ENCODE measurements at regions not wholly inside any gene's neighbourhood (a gene's known extent, or its start where the extent isn't known, plus 50 kb on each side); places are given as distances from the start of the nearest gene placed in this dataset.

DNA sequence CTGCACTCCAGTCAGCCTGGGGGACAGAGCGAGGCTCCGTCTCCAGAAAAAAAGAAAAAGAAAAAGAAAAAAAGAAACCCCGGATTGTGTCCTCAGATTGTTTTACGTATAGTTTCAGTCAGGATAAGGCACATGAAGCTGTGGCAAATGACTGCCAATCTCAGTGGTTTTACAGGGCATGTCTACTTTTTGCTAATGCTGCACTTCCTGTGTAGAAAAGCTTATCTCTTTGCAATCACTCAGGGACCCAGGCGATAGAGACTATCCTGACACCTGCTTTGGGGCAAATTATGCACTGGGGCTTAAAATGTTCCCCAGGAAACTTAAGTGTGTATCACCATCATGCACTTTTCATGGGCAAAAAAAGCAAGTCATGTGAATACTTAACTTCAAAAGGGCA is 103.7 kb upstream of the MEIS1 start:
- Histone ChIP-seq H3K4me3 (ENCODE audit: low read depth, low read length, poor library complexity, severe bottlenecking) (no peak overlapping the region), H3K27ac (ENCODE audit: low read depth, low read length, poor library complexity, severe bottlenecking) (no peak overlapping the region), H3K9me3 (ENCODE audit: low read depth, low read length, poor library complexity, severe bottlenecking) (no peaks in the 10 kb centered on the region), H3K27me3 (replicated peaks; ENCODE audit: insufficient read depth, low read depth, low read length, poor library complexity) (no peaks in the 10 kb centered on the region), H3K36me3 (ENCODE audit: insufficient read depth, low read length, poor library complexity, severe bottlenecking) (no peaks in the 10 kb centered on the region), H3K4me1 (ENCODE audit: insufficient read depth, low read length, poor library complexity, severe bottlenecking) (peaks cover 19% of the 10 kb centered on the region)
- TF ChIP-seq, protein P1, sequence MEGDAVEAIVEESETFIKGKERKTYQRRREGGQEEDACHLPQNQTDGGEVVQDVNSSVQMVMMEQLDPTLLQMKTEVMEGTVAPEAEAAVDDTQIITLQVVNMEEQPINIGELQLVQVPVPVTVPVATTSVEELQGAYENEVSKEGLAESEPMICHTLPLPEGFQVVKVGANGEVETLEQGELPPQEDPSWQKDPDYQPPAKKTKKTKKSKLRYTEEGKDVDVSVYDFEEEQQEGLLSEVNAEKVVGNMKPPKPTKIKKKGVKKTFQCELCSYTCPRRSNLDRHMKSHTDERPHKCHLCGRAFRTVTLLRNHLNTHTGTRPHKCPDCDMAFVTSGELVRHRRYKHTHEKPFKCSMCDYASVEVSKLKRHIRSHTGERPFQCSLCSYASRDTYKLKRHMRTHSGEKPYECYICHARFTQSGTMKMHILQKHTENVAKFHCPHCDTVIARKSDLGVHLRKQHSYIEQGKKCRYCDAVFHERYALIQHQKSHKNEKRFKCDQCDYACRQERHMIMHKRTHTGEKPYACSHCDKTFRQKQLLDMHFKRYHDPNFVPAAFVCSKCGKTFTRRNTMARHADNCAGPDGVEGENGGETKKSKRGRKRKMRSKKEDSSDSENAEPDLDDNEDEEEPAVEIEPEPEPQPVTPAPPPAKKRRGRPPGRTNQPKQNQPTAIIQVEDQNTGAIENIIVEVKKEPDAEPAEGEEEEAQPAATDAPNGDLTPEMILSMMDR (conservative IDR thresholded peaks at IDR 0.05; ENCODE audit: low read depth, low read length) = no peak
- TF ChIP-seq EZH2 (IDR thresholded peaks at IDR 0.05; ENCODE audit: borderline replicate concordance, low read depth, low read length, poor library complexity, severe bottlenecking) = no peak
- BruUV-seq (replicated peaks) = no TSS peak
- CTCF ChIA-PET = no interaction called here
- POLR2A ChIA-PET (ENCODE audit: low non-redundant PET) = no interaction called here
- no peak for DNase-seq (ENCODE audit: low spot score)
- intact Hi-C loops (cut with micrococcal nuclease; ENCODE audit: unreplicated experiment) = no loop called here

DNA sequence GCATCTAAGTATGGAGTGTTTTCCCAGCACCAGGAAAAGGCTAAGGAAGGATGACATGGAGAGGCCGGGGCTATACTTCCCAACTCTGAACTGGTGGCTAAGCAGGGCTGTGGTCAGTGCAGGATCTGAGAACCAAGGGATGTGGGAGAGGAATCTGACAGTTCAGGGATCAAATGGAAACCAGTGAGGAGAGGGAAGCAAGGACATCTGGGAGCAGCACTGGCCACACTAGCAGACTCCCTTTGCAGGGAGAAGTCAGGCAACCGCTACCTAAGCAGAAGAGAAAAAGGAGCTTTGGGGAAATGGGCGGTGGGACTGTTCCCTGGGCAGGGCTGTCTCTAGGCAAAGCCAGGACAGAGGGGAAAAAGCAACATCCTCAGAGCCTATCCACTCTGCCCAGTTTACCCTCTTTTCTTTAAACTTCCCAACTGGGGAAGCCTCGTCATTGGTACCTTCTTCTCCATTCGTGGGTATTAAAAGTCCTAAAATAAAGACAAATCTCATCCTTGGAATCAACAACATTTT is 105.8 kb upstream of the MEIS1 start:
- no peaks in the 10 kb centered on the region for H3K27me3 ChIP-seq (replicated peaks; ENCODE audit: insufficient read depth, low read depth, low read length, poor library complexity)
- ChIA-PET POLR2A (ENCODE audit: low non-redundant PET) (no interaction called here), CTCF (no interaction called here)
- TF ChIP-seq EZH2 (IDR thresholded peaks at IDR 0.05; ENCODE audit: borderline replicate concordance, low read depth, low read length, poor library complexity, severe bottlenecking) = no peak
- TF ChIP-seq, protein P1 (conservative IDR thresholded peaks at IDR 0.05; ENCODE audit: low read depth, low read length) = no peak
- no peak overlapping the region for H3K27ac ChIP-seq (ENCODE audit: low read depth, low read length, poor library complexity, severe bottlenecking)
- intact Hi-C loops (cut with micrococcal nuclease; ENCODE audit: unreplicated experiment) = no loop called here
- H3K4me3 ChIP-seq (ENCODE audit: low read depth, low read length, poor library complexity, severe bottlenecking) = no peak overlapping the region
- peaks cover 10% of the 10 kb centered on the region for H3K4me1 ChIP-seq (ENCODE audit: insufficient read depth, low read length, poor library complexity, severe bottlenecking)
- H3K36me3 ChIP-seq (ENCODE audit: insufficient read depth, low read length, poor library complexity, severe bottlenecking) = no peaks in the 10 kb centered on the region
- H3K9me3 ChIP-seq (ENCODE audit: low read depth, low read length, poor library complexity, severe bottlenecking) = no peaks in the 10 kb centered on the region
- no peak for DNase-seq (ENCODE audit: low spot score)
- no TSS peak for BruUV-seq (replicated peaks)

DNA sequence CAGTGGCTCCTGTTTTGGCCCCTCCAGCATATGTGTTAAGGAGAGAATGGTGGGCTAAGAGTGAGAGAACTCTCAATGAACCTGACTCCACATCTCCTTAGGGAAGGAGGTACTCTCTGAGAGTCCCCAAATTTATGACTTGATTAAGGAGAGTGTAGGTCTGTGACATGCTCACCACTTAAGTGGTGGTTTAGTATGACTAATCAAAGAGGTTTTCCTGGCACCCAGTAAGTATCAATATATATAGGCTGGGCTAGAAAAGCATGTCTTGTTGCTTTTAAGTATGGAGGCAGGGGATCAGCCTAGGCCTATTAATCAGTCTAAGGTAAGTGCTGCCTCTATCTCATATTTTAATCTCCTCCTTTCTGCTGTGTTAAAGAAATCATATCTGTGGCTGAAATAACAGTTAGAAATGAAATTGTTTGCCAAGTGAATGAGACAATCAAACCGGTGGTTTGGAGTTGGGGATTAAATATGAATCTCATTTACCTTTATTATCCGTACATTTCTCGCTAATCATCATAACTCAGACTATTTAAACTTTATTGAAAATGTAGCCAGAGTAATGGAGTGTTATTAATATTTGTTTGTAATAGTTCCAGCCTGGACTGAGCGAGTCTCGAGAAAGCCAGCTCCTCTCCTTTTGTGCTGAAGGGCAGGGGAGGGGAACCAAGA is 107.7 kb upstream of the MEIS1 start:
- no peaks in the 10 kb centered on the region for H3K9me3 ChIP-seq (ENCODE audit: low read depth, low read length, poor library complexity, severe bottlenecking)
- no TSS peak for BruUV-seq (replicated peaks)
- CTCF ChIA-PET = no interaction called here
- POLR2A ChIA-PET (ENCODE audit: low non-redundant PET) = no interaction called here
- no peak overlapping the region for H3K27ac ChIP-seq (ENCODE audit: low read depth, low read length, poor library complexity, severe bottlenecking)
- intact Hi-C loops (cut with micrococcal nuclease; ENCODE audit: unreplicated experiment) = no loop called here
- H3K27me3 ChIP-seq (replicated peaks; ENCODE audit: insufficient read depth, low read depth, low read length, poor library complexity) = no peaks in the 10 kb centered on the region
- H3K4me3 ChIP-seq (ENCODE audit: low read depth, low read length, poor library complexity, severe bottlenecking) = no peak overlapping the region
- peaks cover 15% of the 10 kb centered on the region for H3K4me1 ChIP-seq (ENCODE audit: insufficient read depth, low read length, poor library complexity, severe bottlenecking)
- no peaks in the 10 kb centered on the region for H3K36me3 ChIP-seq (ENCODE audit: insufficient read depth, low read length, poor library complexity, severe bottlenecking)
- no peak for DNase-seq (ENCODE audit: low spot score)
- TF ChIP-seq, protein P1 (conservative IDR thresholded peaks at IDR 0.05; ENCODE audit: low read depth, low read length) = no peak
- no peak for TF ChIP-seq EZH2 (IDR thresholded peaks at IDR 0.05; ENCODE audit: borderline replicate concordance, low read depth, low read length, poor library complexity, severe bottlenecking)
